GM18511 (cell line): ENCODE measurements at regions not wholly inside any gene's neighbourhood (a gene's known extent, or its start where the extent isn't known, plus 50 kb on each side); places are given as distances from the start of the nearest gene placed in this dataset.
"Not testable (repeated sequence)": the region's sequence is repeated elsewhere in the genome, so short reads cannot be mapped to it uniquely, and the experiment has no call there.

Experiments
- ATAC-seq: cut with Tn5 transposase; IDR thresholded peaks from one replicate; pipeline ENCODE4 v1.9.1; 2021; ENCODE audit warnings: mild to moderate bottlenecking, moderate library complexity; ENCODE audit not compliant: unreplicated experiment

DNA sequence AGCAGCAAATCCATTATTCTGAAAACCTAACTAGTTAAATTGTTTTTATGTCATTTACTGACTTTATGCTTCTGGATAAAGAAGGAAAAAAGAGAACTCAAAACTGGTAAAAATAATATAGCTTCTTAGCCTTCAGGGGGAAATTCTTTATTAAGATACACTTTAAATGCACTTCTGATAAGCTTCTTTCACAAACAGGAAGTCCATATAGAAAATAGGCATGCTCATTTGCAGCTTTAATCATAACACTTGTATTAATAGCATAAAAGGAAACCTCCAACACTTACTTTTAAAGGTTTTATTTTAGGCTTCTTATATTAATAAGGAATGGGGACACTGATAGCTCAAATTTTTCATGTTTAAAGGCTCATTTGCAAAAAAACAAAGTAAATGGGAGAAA, 538.0 kb upstream of the SLC35B3 start:
- no peak for ATAC-seq

GRCh38 chr6:8969747-8970146, 534.4 kb upstream of the SLC35B3 start:
- ATAC-seq = no peak

- ATAC-seq = no peak
These were observed 523.7 kb upstream of the SLC35B3 start for GRCh38 chr6:8958894-8959511.

GRCh38 chr6:8953310-8953709, 518.0 kb upstream of the SLC35B3 start:
- ATAC-seq = no peak

GRCh38 chr6:8948733-8949132, 513.4 kb upstream of the SLC35B3 start:
- no peak for ATAC-seq

- ATAC-seq = no peak
These were observed 512.6 kb upstream of the SLC35B3 start for GRCh38 chr6:8947900-8948299.

DNA sequence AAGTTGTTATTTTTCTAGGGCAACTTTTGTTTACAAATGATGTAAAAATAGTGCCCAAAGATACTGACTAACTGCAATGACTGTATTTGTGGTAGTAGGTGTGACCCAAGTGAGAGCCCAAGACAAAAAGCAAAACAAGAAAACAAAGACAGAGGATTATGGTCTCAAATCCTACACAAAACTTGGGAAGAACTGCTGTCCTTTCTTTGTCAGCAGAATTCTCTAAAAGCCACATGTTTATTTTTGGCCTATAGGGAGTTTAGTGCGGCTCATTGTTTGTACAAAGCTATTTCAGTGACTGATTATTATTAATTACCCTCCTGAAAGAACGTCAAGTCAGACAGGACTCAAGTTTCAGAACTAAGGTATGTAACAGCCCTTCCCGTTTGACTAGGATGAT, 509.2 kb upstream of the SLC35B3 start:
- ATAC-seq = no peak

- no peak for ATAC-seq
These were observed 507.7 kb upstream of the SLC35B3 start for GRCh38 chr6:8943073-8943472.

- no peak for ATAC-seq
These were observed 506.2 kb upstream of the SLC35B3 start for GRCh38 chr6:8941577-8941976.

DNA sequence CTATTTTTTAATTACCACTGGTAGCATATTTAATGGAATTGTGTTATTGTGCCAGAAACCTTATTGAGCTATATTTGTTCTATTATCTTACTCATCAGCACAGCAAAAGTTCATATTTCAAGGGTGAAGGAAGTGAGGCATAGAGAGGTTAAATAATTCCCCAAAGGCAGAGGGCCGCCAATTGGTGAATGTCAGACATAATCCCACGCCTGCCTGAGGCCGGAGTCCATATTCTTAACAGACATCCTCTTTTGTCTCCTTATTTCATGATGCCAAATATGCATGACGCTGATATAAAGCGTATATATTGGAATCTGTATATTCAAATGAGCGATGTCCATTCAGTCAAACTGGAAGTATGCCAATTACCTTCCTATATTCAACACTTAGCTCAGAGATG, 505.0 kb upstream of the SLC35B3 start:
- no peak for ATAC-seq

DNA sequence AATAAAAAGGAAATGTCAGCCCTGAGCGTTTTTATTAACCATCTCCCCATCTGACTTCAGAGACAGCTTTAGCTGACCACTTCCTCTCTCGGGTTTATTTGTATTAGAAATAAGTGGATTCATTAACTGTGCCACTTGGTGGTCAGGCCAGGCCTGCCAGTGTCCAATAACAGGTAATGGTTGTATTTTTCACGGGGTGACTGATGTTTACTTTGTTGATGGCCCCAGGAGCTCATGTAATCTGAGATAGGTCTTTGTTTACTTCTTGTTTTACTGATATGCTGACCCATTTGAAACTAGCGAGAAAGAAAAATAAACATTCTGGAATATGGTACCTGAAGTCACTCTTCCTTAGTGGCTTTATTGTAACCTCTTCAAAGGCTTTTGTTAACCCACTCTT, 504.3 kb upstream of the SLC35B3 start:
- ATAC-seq = no peak

- no peak for ATAC-seq
These were observed 499.0 kb upstream of the SLC35B3 start for GRCh38 chr6:8934318-8934717.

DNA sequence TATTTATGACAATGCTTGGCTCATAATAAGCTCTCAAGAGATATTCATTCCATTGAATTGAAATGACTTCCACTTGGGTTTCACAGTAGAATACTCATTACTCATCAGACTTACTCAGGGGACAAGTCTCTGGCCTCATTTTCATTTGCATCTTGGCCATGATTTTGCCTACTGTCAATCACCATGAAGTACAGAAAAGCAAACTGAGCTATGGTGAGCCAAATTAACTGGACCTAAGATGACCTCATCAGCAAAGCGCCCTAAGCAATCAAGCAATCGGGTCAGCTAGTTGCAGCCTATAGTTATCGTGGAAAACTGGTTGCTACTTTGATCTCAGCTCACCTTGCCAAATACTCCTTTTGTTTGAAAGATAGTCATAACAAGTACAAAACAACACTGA, 494.7 kb upstream of the SLC35B3 start:
- ATAC-seq = no peak

DNA sequence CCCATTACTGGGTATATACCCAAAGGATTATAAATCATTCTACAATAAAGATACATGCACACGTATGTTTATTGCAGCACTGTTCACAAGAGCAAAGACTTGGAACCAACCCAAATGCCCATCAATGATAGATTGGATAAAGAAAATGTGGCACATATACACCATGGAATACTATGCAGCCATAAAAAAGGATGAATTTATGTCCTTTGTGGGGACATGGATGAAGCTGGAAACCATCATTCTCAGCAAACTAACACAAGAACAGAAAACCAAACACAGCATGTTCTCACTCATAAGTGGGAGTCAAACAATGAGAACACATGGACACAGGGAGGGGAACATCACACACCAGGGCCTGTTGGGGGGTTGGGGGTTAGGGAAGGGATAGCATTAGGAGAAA, 484.9 kb upstream of the SLC35B3 start:
- not testable (repeated sequence) for ATAC-seq

DNA sequence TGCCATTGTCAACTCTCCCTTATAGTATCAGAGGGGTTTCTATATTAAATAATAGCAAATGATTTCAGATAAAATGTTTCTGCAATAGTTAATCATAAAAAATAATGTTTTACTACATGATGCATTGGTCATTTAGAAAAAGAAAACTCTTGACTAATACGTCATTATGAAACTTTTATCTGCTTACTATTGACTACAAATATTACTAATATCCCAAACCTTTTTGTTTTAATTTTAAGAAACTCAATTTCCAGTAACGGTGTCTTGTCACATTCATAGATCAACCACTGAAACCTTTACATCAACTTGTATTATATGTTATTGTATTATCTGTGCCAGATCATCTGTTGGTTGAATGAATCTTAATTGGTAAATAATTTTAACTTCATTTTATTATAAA, 482.9 kb upstream of the SLC35B3 start:
- ATAC-seq = no peak

DNA sequence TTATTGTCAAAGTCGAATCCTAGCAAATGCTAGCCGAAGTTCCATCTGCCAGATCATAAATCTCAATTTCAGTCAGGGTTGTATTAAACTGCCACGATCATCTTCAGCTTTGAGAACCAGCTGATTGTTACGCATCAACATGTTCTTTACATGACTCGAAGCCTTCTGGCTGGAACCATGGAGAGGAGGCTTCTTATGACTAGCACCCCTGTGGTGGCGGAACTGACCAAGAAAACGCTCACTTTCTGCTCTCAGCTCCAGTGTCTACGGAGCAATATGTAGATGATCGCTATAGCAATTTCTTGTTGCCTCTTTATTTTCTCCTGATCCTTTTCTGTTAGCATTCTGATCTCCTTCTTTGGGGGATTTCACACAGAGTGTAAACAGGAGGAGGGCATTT, 479.4 kb upstream of the SLC35B3 start:
- ATAC-seq = no peak

DNA sequence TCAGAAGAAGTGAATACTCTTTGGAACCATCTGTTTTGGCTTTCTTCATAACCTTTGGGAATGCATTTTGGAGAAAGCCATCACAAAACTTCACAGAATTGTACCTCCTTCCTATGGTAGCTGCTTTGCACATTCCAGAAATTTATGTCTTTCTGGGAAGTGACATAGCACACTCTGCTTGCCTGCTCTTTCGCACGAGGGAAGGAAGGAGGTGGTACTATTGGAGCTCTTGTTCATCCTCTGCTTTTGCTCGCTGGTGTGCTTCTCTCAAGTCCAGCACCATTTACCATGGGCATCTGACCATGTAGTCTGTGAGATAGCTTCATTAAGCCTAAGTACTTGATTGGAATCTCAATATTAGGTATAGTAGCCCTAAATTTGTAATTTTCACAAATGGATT, 473.3 kb upstream of the SLC35B3 start:
- no peak for ATAC-seq

DNA sequence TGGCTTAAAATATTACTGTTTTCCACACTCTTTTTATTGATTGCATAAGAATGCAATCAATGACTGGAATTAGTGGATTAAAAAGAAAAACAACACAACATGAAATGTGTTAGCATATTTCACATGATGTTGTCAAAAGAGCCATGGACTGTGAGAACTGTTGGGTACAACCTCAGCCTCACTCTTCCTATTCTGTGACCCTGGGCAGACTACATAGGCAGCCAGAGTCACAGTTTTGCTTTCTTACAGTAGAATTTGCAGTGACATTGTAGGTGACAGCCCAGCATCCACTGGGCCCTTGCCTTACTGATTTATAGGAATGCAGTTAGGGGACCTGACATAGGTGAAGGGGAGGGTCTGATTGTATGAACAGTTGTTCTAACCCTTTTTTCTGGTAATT, 471.4 kb upstream of the SLC35B3 start:
- ATAC-seq = no peak

GRCh38 chr6:8905757-8906156, 470.4 kb upstream of the SLC35B3 start:
- no peak for ATAC-seq

- ATAC-seq = peak; percentile 52
These were observed 469.4 kb upstream of the SLC35B3 start for GRCh38 chr6:8904754-8905153.

DNA sequence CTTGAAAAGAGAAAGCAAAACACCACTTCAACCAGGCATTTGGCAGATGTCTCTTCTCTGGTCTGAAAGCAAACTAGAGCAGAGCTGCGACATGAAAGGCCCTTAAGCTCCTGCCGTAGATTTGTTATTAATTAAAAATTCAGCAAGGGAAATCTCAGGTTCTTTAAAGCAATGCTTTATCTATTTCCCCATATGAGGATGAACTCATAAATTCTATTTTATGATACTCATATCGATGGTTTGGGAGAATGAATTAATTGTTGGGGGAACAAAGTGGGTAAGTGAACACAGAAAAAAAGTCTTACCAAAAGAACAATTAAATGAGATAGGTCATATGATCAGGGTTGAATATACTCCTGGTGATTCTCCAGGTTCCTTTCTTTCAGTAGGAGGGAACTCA, 464.7 kb upstream of the SLC35B3 start:
- ATAC-seq = no peak

DNA sequence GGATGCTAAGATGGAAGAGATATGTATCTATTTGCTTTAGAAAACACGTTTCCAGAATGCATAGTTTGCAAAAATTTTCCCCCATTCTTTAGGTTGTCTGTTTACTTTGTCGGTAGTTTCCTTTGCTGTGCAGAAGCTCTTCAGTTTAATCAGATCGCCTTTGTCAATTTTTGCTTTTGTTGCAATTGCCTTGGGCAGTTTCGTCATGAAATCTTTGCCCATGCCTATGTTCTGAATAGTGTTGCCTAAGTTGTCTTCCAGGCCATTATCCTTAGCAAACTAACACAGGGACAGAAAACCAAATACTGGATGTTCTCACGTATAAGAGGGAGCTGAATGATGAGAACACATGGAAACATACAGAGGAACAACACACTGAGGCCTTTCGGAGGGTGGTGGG, 454.2 kb upstream of the SLC35B3 start:
- ATAC-seq = no peak

- ATAC-seq = no peak
These were observed 453.1 kb upstream of the SLC35B3 start for GRCh38 chr6:8888468-8888867.

GRCh38 chr6:8881663-8882062, 446.3 kb upstream of the SLC35B3 start:
- ATAC-seq = no peak
